SK-N-DZ (cell line): ENCODE measurements at regions not wholly inside any gene's neighbourhood (a gene's known extent, or its start where the extent isn't known, plus 50 kb on each side); places are given as distances from the start of the nearest gene placed in this dataset.

ENCODE experiments used
- DNase-seq: peaks from one replicate; pipeline ENCODE4 v3.0.0-alpha.2; 2015; ENCODE audit warnings: low spot score
- small RNA-seq, 2 experiments: library from RNA; depleted of rRNA; stranded (forward); fragments of <200 nt; gene quantifications; one replicate each; pipeline ENCODE3, GENCODE V24; 2014

DNA sequence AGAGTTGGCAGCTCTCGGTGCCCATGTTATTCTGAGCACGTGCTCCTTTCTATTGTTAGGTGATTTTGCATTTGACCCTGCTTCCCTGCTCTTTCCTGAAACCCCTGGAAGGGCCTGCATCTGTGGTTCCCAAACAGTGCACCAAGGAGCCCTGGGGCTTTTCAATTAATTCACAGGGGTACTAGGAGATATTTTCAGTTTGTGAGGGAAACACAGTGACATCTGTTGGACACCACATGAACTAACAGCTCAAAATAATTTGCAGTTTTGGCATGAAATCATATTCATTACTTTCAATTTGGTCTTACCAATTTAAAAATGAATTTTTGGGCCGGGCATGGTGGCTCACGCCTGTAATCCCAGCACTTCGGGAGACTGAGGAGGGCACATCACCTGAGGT lies 156.6 kb downstream of the GATB start:
- no peak for DNase-seq

DNA sequence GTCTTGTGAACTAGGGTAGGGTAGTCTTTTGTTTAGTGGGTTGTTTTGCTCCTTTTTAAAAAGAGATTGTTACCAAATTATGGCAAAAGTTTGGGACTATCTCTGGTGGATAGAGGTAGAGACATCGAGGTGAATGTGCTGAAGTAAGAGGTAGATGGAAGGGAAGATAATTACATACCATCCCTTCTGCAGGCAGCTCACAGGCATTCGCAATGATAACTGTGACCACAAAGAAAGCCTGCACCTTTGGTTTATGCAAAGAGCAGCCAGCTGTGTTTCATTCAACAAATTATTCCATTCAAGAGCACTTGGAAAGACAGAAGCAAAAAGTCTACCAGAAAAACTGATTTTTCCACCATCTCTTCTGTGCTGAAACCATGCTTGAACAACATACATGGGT lies 155.6 kb downstream of the GATB start:
- DNase-seq: no peak

GRCh38 chr4:151606061-151606460 lies 154.7 kb downstream of the GATB start:
- DNase-seq: peak; percentile 34

DNA sequence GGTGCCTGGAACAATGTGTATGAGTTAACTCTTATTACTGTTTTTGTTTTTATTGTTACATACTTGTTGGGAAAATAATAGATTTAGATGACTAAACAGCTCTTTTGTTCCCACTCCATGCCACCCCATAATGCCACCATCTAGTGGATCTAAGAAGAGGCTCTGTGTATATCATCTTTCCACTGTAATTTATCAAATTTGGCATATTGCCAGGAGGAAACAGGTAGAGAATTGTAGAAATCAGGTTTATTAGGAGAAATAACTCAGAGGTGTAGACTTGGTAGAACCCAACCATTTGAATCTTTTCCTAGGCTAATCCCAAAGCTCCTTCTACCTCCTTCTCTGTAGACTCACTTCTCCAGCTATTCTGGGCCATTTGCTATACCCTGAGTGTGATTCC lies 150.6 kb downstream of the GATB start:
- no peak for DNase-seq

DNA sequence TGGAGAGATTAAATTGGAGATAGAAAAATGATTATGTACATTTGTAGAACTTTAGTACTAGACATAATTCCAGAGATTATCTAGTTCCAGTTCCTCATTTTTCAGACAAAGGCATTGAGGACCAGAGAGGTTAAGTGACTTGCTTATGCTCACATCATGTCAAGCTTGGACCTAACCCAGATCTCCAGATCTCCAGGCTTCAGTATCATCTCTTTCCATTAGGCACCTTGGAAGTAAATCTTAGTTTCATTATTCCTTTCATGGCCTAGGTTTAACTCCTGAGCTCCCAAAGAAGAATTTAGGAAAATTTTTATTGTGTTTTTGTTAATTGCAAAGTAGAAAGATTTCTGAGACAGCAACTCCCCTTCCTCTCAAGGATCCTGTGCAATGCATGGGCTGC lies 148.8 kb downstream of the GATB start:
- no peak for DNase-seq

- no peak for DNase-seq
These were observed 147.5 kb downstream of the GATB start for GRCh38 chr4:151613290-151613689.

DNA sequence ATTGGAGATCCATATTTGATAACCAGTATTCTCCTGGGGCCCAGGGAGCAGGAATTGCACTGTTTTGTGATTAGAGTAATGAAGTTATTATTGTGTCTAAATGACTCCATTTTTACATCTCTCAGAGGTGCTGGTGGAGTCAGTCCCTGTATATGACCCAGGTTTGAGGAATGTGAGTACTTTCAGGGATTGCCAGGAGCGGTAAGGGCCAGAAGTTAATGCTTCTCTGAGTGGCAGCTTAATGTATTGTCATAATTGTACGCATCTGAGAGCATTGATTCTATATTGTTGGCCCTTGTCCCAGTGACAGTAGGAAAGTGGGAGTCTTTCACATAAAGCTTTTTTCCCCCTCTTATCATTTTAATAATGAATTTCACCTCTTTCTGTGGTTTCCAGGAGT lies 146.2 kb downstream of the GATB start:
- no peak for DNase-seq

GRCh38 chr4:151618858-151619257 lies 141.9 kb downstream of the GATB start:
- DNase-seq: no peak

DNA sequence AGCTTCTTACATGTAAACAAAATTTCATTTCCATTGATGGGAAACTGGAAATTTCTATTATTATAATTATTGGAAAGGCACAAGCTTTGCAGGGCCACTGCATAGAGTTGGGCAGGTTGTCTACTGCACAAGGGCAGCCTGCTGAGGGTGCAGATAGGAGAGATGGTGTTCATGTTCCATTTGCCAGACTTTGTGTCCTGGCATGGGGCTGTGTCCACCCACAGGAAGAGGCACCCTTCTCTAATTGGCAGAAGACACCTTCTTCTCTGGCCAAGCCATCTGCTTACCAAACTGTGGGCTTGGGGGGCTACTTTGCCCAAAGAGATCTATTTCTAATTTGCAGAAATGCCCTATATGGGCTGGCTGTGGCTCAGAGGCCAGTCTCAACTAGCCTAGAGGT lies 140.7 kb downstream of the GATB start:
- DNase-seq: no peak

Small RNA genes lying in the stretch of these regions (small RNA-seq; reads per million reads assigned to genes)
- 0 reads per million in 2 experiments for gene RN7SKP35
